B cell (primary cell): ENCODE measurements at regions not wholly inside any gene's neighbourhood (a gene's known extent, or its start where the extent isn't known, plus 50 kb on each side); places are given as distances from the start of the nearest gene placed in this dataset.

Source experiments
- ATAC-seq: fragments of 200-7000 bp; cut with Tn5 transposase; one replicate; pipeline ENCODE4 v1.10.0; 2021; ENCODE audit warnings: low read depth, mild to moderate bottlenecking, moderate number of reproducible peaks, moderate library complexity
- CTCF ChIA-PET: fragments of 350-600 bp; sonication (Branson Sonifier 250); formaldehyde crosslinking; loops from one replicate; lab custom pipeline; 2021; ENCODE audit warnings: antibody characterized with exemption, inconsistent platforms; lab: Charles Lee
- POLR2A ChIA-PET: fragments of 350-600 bp; sonication (Branson Sonifier 250); formaldehyde crosslinking; loops from one replicate; lab custom pipeline; 2021; ENCODE audit warnings: antibody characterized with exemption; lab: Charles Lee
- DNase-seq: peaks from one replicate; pipeline ENCODE4 v3.0.0; 2013
- H2AFZ ChIP-seq: 2 replicates; pipeline ENCODE4 v1.6.1; 2012; ENCODE audit warnings: mild to moderate bottlenecking, low read depth, low read length; ENCODE audit not compliant: insufficient read depth, poor library complexity, severe bottlenecking
- H3K27ac ChIP-seq, 2 donors: 1 replicate in 1 of 2; 2 replicates in 1 of 2; pipeline ENCODE4 v1.5.1; 2012 to 2013; ENCODE audit warnings: low read length in 2 of 2, mild to moderate bottlenecking in 2 of 2, moderate library complexity in 1 of 2
- H3K27me3 ChIP-seq, 4 experiments: fragments of 200-600 bp in 1 of 4; sonication (generic) in 1 of 4; replicated peaks in 1 of 4; 1 replicate in 2 of 4; 2 replicates in 2 of 4; pipeline versions ENCODE4 v1.6.1 to v1.7.0; 2013 to 2016; ENCODE audit warnings: low read length in 3 of 4, mild to moderate bottlenecking in 2 of 4, mixed read lengths in 1 of 4, moderate library complexity in 1 of 4; ENCODE audit not compliant: insufficient read depth in 4 of 4, control insufficient read depth in 3 of 4; ENCODE audit errors: control extremely low read depth in 1 of 4
- H3K36me3 ChIP-seq, 2 experiments: replicated peaks in 1 of 2; 1 replicate in 1 of 2; 2 replicates in 1 of 2; pipeline versions ENCODE4 v1.6.1 to v1.7.1; 2013; ENCODE audit warnings: low read length in 1 of 2; ENCODE audit not compliant: insufficient read depth in 2 of 2, control insufficient read depth in 1 of 2; ENCODE audit errors: control extremely low read depth in 1 of 2, extremely low read depth in 1 of 2
- H3K4me1 ChIP-seq, 2 donors: fragments of 200-600 bp in 1 of 2; sonication (generic) in 1 of 2; 1 replicate in 1 of 2; 2 replicates in 1 of 2; pipeline versions ENCODE4 v1.5.1 to v1.6.1; 2013 to 2017; ENCODE audit warnings: low read length in 2 of 2; ENCODE audit not compliant: control insufficient read depth in 2 of 2, insufficient read depth in 2 of 2
- H3K4me2 ChIP-seq: replicated peaks from 2 replicates; pipeline ENCODE3; 2012; ENCODE audit warnings: mild to moderate bottlenecking, low read depth, low read length; ENCODE audit not compliant: poor library complexity, severe bottlenecking
- H3K4me3 ChIP-seq, 5 experiments: fragments of 200-600 bp in 1 of 5; sonication (generic) in 1 of 5; 1 replicate in 3 of 5; 2 replicates in 2 of 5; pipeline versions ENCODE4 v1.5.1 to v1.7.0; 2011 to 2016; ENCODE audit warnings: low read length in 4 of 5, mild to moderate bottlenecking in 4 of 5, low read depth in 2 of 5, control low read depth in 1 of 5, moderate library complexity in 1 of 5; ENCODE audit not compliant: insufficient read depth in 1 of 5; ENCODE audit errors: control extremely low read depth in 1 of 5, extremely low read depth in 1 of 5
- H3K79me2 ChIP-seq: fragments of 200-600 bp; sonication (generic); one replicate; pipeline ENCODE4 v1.6.0; 2016; ENCODE audit warnings: low read length; ENCODE audit not compliant: control insufficient read depth, insufficient read depth
- H3K9ac ChIP-seq: fragments of 200-600 bp; sonication (generic); 2 replicates; pipeline ENCODE4 v1.6.1; 2017; ENCODE audit warnings: mild to moderate bottlenecking, low read length, moderate library complexity
- H3K9me3 ChIP-seq, 3 donors: one replicate each; pipeline versions ENCODE4 v1.6.1 to v1.7.1; 2013; ENCODE audit warnings: low read length in 2 of 3; ENCODE audit not compliant: control insufficient read depth in 2 of 3, insufficient read depth in 1 of 3; ENCODE audit errors: control extremely low read depth in 1 of 3
- H4K20me1 ChIP-seq: 2 replicates; pipeline ENCODE4 v1.6.0; 2012; ENCODE audit warnings: mild to moderate bottlenecking, low read length; ENCODE audit not compliant: insufficient read depth, control insufficient read depth, poor library complexity, severe bottlenecking
- H3K27ac Mint-ChIP-seq: one replicate; pipeline ENCODE4 v1.8.0; 2021; ENCODE audit warnings: mixed read lengths
- H3K27me3 Mint-ChIP-seq: one replicate; pipeline ENCODE4 v1.8.0; 2021; ENCODE audit warnings: mixed read lengths
- H3K4me1 Mint-ChIP-seq: one replicate; pipeline ENCODE4 v1.8.0; 2021; ENCODE audit warnings: mixed read lengths
- H3K4me3 Mint-ChIP-seq: one replicate; pipeline ENCODE4 v1.8.0; 2021; ENCODE audit warnings: mixed read lengths
- H3K9me3 Mint-ChIP-seq: one replicate; pipeline ENCODE4 v1.8.0; 2022; ENCODE audit warnings: mixed read lengths; ENCODE audit not compliant: insufficient read depth
- EZH2 ChIP-seq: IDR thresholded peaks from 2 replicates; pipeline ENCODE4 v1.6.1; 2012; ENCODE audit warnings: borderline replicate concordance, low read depth, mild to moderate bottlenecking, moderate library complexity, low read length; ENCODE audit not compliant: insufficient read depth, poor library complexity, severe bottlenecking
- WGBS: methylation state at CpG from one replicate; pipeline ENCODE4 v1.1.5; 2013; ENCODE audit warnings: missing lambda C conversion rate; ENCODE audit not compliant: insufficient coverage; 5-methylcytosine and 5-hydroxymethylcytosine counted together
- intact Hi-C: fragments of 100-400 bp; cut with micrococcal nuclease; formaldehyde crosslinking; loops from one replicate; pipeline ENCODE4 v1.10.0; 2022
- TF ChIP-seq, protein P1 (sequence below): fragments of 200-600 bp; IDR thresholded peaks from one replicate; pipeline ENCODE4 v1.8.0; 2022; ENCODE audit warnings: antibody characterized with exemption, mild to moderate bottlenecking

DNA sequence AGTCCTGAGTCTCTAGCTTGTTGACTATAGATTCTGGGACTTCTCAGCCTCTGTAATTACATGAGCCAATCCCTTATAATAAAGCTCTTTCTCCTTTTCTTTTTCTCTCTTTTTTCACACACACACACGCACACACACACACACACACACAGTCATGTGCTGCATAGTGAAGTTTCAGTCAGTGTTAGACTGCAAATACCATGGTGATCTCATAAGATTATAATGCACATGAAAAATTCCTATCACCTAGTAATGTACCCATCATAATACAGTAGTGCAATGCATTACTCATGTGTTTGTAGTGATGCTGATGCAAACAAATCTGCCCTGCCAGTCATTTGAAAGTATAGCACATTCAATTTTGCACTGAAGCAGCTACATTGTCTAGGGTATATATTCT is 558.2 kb downstream of the SUCLG1 start:
- no peaks in the 10 kb centered on the region for H3K36me3 ChIP-seq
- DNase-seq (no peak), ATAC-seq (no peak)
- Mint-ChIP-seq H3K9me3 (peaks cover 4% of the 10 kb centered on the region), H3K4me1 (no peaks in the 10 kb centered on the region), H3K27ac (no peak overlapping the region), H3K4me3 (no peak overlapping the region), H3K27me3 (no peaks in the 10 kb centered on the region)
- no peak overlapping the region for H3K4me3 ChIP-seq
- ChIA-PET POLR2A (no interaction called here), CTCF (no interaction called here)
- no peak overlapping the region for H3K9ac ChIP-seq
- H3K4me1 ChIP-seq, result no peaks in the 10 kb centered on the region
- WGBS, result no CpG with 5 or more reads among the region's 1 CpG
- no peak overlapping the region for H3K4me2 ChIP-seq
- H4K20me1 ChIP-seq, result no peaks in the 10 kb centered on the region
- no peak overlapping the region for H2AFZ ChIP-seq
- intact Hi-C loops, result no loop called here
- H3K9me3 ChIP-seq, result peaks cover 0 to 3% (median 0%) of the 10 kb centered on the region in 3 donors
- no peaks in the 10 kb centered on the region for H3K79me2 ChIP-seq
- TF ChIP-seq EZH2, result no peak
- TF ChIP-seq, protein P1, sequence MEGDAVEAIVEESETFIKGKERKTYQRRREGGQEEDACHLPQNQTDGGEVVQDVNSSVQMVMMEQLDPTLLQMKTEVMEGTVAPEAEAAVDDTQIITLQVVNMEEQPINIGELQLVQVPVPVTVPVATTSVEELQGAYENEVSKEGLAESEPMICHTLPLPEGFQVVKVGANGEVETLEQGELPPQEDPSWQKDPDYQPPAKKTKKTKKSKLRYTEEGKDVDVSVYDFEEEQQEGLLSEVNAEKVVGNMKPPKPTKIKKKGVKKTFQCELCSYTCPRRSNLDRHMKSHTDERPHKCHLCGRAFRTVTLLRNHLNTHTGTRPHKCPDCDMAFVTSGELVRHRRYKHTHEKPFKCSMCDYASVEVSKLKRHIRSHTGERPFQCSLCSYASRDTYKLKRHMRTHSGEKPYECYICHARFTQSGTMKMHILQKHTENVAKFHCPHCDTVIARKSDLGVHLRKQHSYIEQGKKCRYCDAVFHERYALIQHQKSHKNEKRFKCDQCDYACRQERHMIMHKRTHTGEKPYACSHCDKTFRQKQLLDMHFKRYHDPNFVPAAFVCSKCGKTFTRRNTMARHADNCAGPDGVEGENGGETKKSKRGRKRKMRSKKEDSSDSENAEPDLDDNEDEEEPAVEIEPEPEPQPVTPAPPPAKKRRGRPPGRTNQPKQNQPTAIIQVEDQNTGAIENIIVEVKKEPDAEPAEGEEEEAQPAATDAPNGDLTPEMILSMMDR, result no peak
- H3K27ac ChIP-seq, result no peak overlapping the region
- no peaks in the 10 kb centered on the region for H3K27me3 ChIP-seq

DNA sequence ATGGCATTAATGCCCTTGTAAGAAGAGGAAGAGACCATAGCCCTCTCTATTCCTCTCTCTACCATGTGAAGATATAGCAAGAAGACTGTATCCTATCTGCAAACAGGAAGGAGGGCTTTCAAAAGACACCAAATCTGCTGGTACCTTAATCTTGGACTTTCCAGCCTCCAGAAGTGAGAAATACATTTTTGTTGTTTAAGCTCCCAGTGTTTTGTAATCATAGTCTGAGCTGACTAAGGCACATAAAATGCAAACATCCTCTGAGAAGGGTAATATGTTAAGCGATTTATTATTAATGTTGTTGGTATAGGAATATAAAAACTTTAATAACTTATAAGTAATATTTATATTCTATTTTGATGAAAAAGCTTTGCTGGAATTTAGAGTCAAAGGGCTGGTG is 559.8 kb downstream of the SUCLG1 start:
- no peaks in the 10 kb centered on the region for H4K20me1 ChIP-seq
- no peak overlapping the region for H3K27ac ChIP-seq
- no peaks in the 10 kb centered on the region for H3K79me2 ChIP-seq
- no peaks in the 10 kb centered on the region for H3K27me3 Mint-ChIP-seq
- WGBS, result no CpG with 5 or more reads among the region's 1 CpG
- ChIA-PET CTCF (no interaction called here), POLR2A (no interaction called here)
- DNase-seq (no peak), ATAC-seq (no peak)
- peaks cover 4% of the 10 kb centered on the region for H3K9me3 Mint-ChIP-seq
- H3K27me3 ChIP-seq, result no peaks in the 10 kb centered on the region
- no peak overlapping the region for H2AFZ ChIP-seq
- no peak overlapping the region for H3K9ac ChIP-seq
- H3K4me1 Mint-ChIP-seq, result no peaks in the 10 kb centered on the region
- no peaks in the 10 kb centered on the region for H3K36me3 ChIP-seq
- intact Hi-C loops, result no loop called here
- H3K4me1 ChIP-seq, result no peaks in the 10 kb centered on the region
- H3K4me3 Mint-ChIP-seq, result no peak overlapping the region
- H3K27ac Mint-ChIP-seq, result no peak overlapping the region
- H3K9me3 ChIP-seq, result peaks cover 0 to 3% (median 0%) of the 10 kb centered on the region in 3 donors
- TF ChIP-seq, protein P1, result no peak
- no peak for TF ChIP-seq EZH2
- H3K4me3 ChIP-seq, result no peak overlapping the region
- H3K4me2 ChIP-seq, result no peak overlapping the region
